Endodermal cell (in vitro differentiated cells): ENCODE measurements at regions not wholly inside any gene's neighbourhood (a gene's known extent, or its start where the extent isn't known, plus 50 kb on each side); places are given as distances from the start of the nearest gene placed in this dataset.

Experiments
- DNase-seq: peaks from one replicate; pipeline ENCODE4 v3.0.0-alpha.2; 2017
- H3K27ac ChIP-seq: 2 replicates; pipeline ENCODE4 v1.5.1; 2013; ENCODE audit warnings: mild to moderate bottlenecking, low read depth, low read length, moderate library complexity
- H3K27me3 ChIP-seq: 2 replicates; pipeline ENCODE4 v1.6.1; 2013; ENCODE audit warnings: mild to moderate bottlenecking, low read length, moderate library complexity; ENCODE audit not compliant: insufficient read depth, control insufficient read depth, poor library complexity, severe bottlenecking
- H3K36me3 ChIP-seq: 2 replicates; pipeline ENCODE4 v1.7.0; 2013; ENCODE audit warnings: mild to moderate bottlenecking, low read length, moderate library complexity; ENCODE audit not compliant: control insufficient read depth, insufficient read depth
- H3K4me1 ChIP-seq: one replicate; pipeline ENCODE4 v1.7.0; 2013; ENCODE audit warnings: low read length; ENCODE audit not compliant: control insufficient read depth, insufficient read depth
- H3K4me3 ChIP-seq: 2 replicates; pipeline ENCODE4 v1.5.1; 2013; ENCODE audit warnings: mild to moderate bottlenecking, low read length, moderate library complexity
- H3K9ac ChIP-seq: 2 replicates; pipeline ENCODE4 v1.6.1; 2013; ENCODE audit warnings: mild to moderate bottlenecking, low read length, moderate library complexity; ENCODE audit not compliant: poor library complexity, severe bottlenecking; ENCODE audit errors: extremely low read depth
- H3K9me3 ChIP-seq: 2 replicates; pipeline ENCODE4 v1.6.1; 2013; ENCODE audit warnings: mild to moderate bottlenecking, low read length, moderate library complexity; ENCODE audit not compliant: control insufficient read depth
- H3K27ac Mint-ChIP-seq: 2 replicates; pipeline ENCODE4 v1.8.0; 2020; ENCODE audit warnings: mixed read lengths
- H3K27me3 Mint-ChIP-seq: 2 replicates; pipeline ENCODE4 v1.8.0; 2021; ENCODE audit warnings: mild to moderate bottlenecking, mixed read lengths; ENCODE audit not compliant: insufficient read depth
- H3K36me3 Mint-ChIP-seq: 2 replicates; pipeline ENCODE4 v1.8.0; 2020; ENCODE audit warnings: low read depth, mixed read lengths
- H3K4me1 Mint-ChIP-seq: 2 replicates; pipeline ENCODE4 v1.8.0; 2020; ENCODE audit warnings: mixed read lengths
- H3K4me3 Mint-ChIP-seq: 2 replicates; pipeline ENCODE4 v1.8.0; 2020; ENCODE audit warnings: mild to moderate bottlenecking, moderate library complexity, mixed read lengths
- H3K9me3 Mint-ChIP-seq: 2 replicates; pipeline ENCODE4 v1.8.0; 2020; ENCODE audit warnings: mild to moderate bottlenecking, mixed read lengths
- WGBS, 2 experiments: methylation state at CpG; one replicate each; pipeline versions ENCODE4 v1.1.5 to v1.1.7; 2013; ENCODE audit warnings: missing lambda C conversion rate in 2 of 2, mixed read lengths in 1 of 2; ENCODE audit not compliant: insufficient coverage in 1 of 2, insufficient read length in 1 of 2; 5-methylcytosine and 5-hydroxymethylcytosine counted together
- TF ChIP-seq, protein P1 (sequence below): fragments of 200-600 bp; sonication (generic); conservative IDR thresholded peaks from 2 replicates; pipeline ENCODE4 v1.5.0; 2021; ENCODE audit warnings: antibody characterized with exemption, mild to moderate bottlenecking

DNA sequence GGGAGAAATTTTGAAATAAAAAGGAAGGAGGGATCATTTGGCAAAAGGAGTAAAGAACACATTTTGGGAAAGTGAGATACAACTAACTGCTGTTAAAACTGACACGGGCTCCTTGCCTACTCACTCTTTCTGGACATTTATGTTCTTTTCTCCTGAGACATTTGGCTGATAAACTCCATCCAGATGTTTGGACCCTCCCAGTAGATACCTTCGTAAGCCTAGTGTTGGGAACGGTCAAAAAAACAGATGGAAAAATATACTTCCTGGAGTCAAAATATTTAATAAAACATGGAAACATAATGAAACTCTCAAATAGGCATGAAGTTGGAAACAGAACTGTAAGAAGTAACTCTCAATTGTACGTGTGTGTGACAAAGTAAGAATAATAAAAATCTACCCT lies 360.1 kb upstream of the RIOK2 start:
- TF ChIP-seq, protein P1, sequence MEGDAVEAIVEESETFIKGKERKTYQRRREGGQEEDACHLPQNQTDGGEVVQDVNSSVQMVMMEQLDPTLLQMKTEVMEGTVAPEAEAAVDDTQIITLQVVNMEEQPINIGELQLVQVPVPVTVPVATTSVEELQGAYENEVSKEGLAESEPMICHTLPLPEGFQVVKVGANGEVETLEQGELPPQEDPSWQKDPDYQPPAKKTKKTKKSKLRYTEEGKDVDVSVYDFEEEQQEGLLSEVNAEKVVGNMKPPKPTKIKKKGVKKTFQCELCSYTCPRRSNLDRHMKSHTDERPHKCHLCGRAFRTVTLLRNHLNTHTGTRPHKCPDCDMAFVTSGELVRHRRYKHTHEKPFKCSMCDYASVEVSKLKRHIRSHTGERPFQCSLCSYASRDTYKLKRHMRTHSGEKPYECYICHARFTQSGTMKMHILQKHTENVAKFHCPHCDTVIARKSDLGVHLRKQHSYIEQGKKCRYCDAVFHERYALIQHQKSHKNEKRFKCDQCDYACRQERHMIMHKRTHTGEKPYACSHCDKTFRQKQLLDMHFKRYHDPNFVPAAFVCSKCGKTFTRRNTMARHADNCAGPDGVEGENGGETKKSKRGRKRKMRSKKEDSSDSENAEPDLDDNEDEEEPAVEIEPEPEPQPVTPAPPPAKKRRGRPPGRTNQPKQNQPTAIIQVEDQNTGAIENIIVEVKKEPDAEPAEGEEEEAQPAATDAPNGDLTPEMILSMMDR: no peak
- no peaks in the 10 kb centered on the region for H3K27me3 Mint-ChIP-seq
- H3K4me1 Mint-ChIP-seq: peaks cover 15% of the 10 kb centered on the region
- H3K4me3 ChIP-seq: no peak overlapping the region
- no peaks in the 10 kb centered on the region for H3K4me1 ChIP-seq
- no peak overlapping the region for H3K27ac Mint-ChIP-seq
- no peak overlapping the region for H3K4me3 Mint-ChIP-seq
- peaks cover 16% of the 10 kb centered on the region for H3K9me3 Mint-ChIP-seq
- no peak overlapping the region for H3K27ac ChIP-seq
- WGBS, 2 experiments: 94% methylated on average over 3 of the region's 4 CpGs; no CpG with 5 or more reads in 1 of the 2 experiments
- H3K9me3 ChIP-seq: no peaks in the 10 kb centered on the region
- no peak overlapping the region for H3K9ac ChIP-seq
- no peak for DNase-seq
- H3K36me3 ChIP-seq: no peaks in the 10 kb centered on the region
- no peaks in the 10 kb centered on the region for H3K36me3 Mint-ChIP-seq
- H3K27me3 ChIP-seq: no peaks in the 10 kb centered on the region

DNA sequence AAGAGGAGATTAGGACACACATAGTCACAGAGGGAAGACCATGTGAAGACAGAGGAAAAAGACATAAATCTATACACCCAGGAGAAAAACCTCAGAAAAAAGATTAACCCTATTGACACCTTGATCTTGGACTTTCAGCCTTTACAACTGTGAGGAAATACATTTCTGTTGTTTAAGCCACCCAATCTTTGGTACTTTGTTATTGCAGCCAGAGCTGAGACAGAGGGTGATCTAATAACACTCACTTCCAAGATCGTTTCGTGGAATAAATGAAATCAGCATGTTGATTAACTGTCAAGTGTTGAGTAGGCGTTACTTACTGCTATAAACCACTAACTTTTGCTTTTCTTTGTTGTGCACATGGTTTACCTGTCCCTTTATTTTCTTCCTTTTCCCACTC lies 361.2 kb upstream of the RIOK2 start:
- Histone ChIP-seq H3K27me3 (no peaks in the 10 kb centered on the region), H3K4me1 (no peaks in the 10 kb centered on the region), H3K9me3 (no peaks in the 10 kb centered on the region), H3K36me3 (no peaks in the 10 kb centered on the region), H3K27ac (no peak overlapping the region), H3K9ac (no peak overlapping the region), H3K4me3 (no peak overlapping the region)
- 72 to 86% methylated on average over 3 of the region's 3 CpGs for WGBS, 2 experiments
- no peak for DNase-seq
- Mint-ChIP-seq H3K4me1 (peaks cover 15% of the 10 kb centered on the region), H3K27me3 (no peaks in the 10 kb centered on the region), H3K9me3 (peaks cover 16% of the 10 kb centered on the region), H3K27ac (no peak overlapping the region), H3K36me3 (no peaks in the 10 kb centered on the region), H3K4me3 (no peak overlapping the region)
- TF ChIP-seq, protein P1: no peak

DNA sequence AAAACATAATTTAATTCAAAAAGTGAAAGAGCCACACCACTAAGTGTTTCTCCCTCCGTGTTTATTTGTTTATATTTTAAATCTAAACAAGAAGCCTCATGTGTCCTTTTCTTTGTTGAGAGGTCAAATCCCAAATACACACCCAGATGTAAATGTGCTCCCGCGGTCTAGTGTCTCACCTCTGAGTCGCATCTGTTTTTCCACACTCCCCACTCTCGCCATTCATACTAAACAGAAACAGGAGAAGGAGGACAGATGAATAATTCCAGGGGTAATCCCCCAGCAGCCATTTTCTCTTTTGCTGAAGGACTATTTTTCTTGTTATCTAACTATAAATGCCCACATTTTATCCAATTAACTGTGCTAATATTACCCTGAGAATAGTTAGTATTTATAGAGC lies 361.6 kb upstream of the RIOK2 start:
- no peak overlapping the region for H3K4me3 Mint-ChIP-seq
- H3K4me1 Mint-ChIP-seq: peaks cover 15% of the 10 kb centered on the region
- Histone ChIP-seq H3K4me1 (no peaks in the 10 kb centered on the region), H3K27me3 (no peaks in the 10 kb centered on the region), H3K9me3 (no peaks in the 10 kb centered on the region), H3K4me3 (no peak overlapping the region), H3K9ac (no peak overlapping the region), H3K27ac (no peak overlapping the region), H3K36me3 (no peaks in the 10 kb centered on the region)
- TF ChIP-seq, protein P1: no peak
- no peaks in the 10 kb centered on the region for H3K27me3 Mint-ChIP-seq
- peak; percentile 61 for DNase-seq
- 33 to 38% methylated on average over 1 to 5 of the region's 5 CpGs for WGBS, 2 experiments
- peaks cover 16% of the 10 kb centered on the region for H3K9me3 Mint-ChIP-seq
- H3K36me3 Mint-ChIP-seq: no peaks in the 10 kb centered on the region
- peak overlapping the region; percentile 13 for H3K27ac Mint-ChIP-seq
